GM23248 (cell line): ENCODE measurements at regions not wholly inside any gene's neighbourhood (a gene's known extent, or its start where the extent isn't known, plus 50 kb on each side); places are given as distances from the start of the nearest gene placed in this dataset.

ENCODE experiments used
- DNase-seq: peaks from one replicate; pipeline ENCODE4 v3.0.0-alpha.2; 2015
- H2AFZ ChIP-seq: fragments of 200-600 bp; sonication (generic); 2 replicates; pipeline ENCODE4 v1.6.1; 2016; ENCODE audit warnings: antibody characterized with exemption
- H3F3A ChIP-seq: fragments of 200-600 bp; sonication (generic); 2 replicates; pipeline ENCODE4 v1.6.1; 2016; ENCODE audit warnings: mild to moderate bottlenecking, antibody characterized with exemption, mixed run types; ENCODE audit not compliant: insufficient read depth
- H3K27ac ChIP-seq: fragments of 200-600 bp; sonication (generic); 2 replicates; pipeline ENCODE4 v1.5.1; 2016; ENCODE audit warnings: mild to moderate bottlenecking
- H3K27me3 ChIP-seq: fragments of 200-600 bp; sonication (generic); replicated peaks from 2 replicates; pipeline ENCODE4 v1.6.1; 2016; ENCODE audit warnings: mild to moderate bottlenecking; ENCODE audit not compliant: insufficient read depth
- H3K36me3 ChIP-seq: fragments of 200-600 bp; sonication (generic); 2 replicates; pipeline ENCODE4 v1.6.1; 2016; ENCODE audit warnings: low read depth, mild to moderate bottlenecking
- H3K4me1 ChIP-seq: fragments of 200-600 bp; sonication (generic); 2 replicates; pipeline ENCODE4 v1.6.1; 2016; ENCODE audit warnings: mild to moderate bottlenecking; ENCODE audit not compliant: insufficient read depth
- H3K4me2 ChIP-seq: fragments of 200-600 bp; sonication (generic); one replicate; pipeline ENCODE4 v1.6.1; 2016; ENCODE audit warnings: mild to moderate bottlenecking; ENCODE audit not compliant: unreplicated experiment
- H3K4me3 ChIP-seq: fragments of 200-600 bp; sonication (generic); 2 replicates; pipeline ENCODE4 v1.5.1; 2016; ENCODE audit warnings: mild to moderate bottlenecking
- H3K79me2 ChIP-seq: fragments of 200-600 bp; sonication (generic); 2 replicates; pipeline ENCODE4 v1.6.1; 2016; ENCODE audit warnings: mild to moderate bottlenecking; ENCODE audit not compliant: insufficient read depth
- H3K9ac ChIP-seq: fragments of 200-600 bp; sonication (generic); 2 replicates; pipeline ENCODE4 v1.6.1; 2016; ENCODE audit warnings: mild to moderate bottlenecking
- H3K9me2 ChIP-seq: fragments of 200-600 bp; sonication (generic); 2 replicates; pipeline ENCODE4 v1.6.1; 2016; ENCODE audit warnings: mixed run types, mild to moderate bottlenecking, moderate library complexity; ENCODE audit not compliant: insufficient read depth
- H3K9me3 ChIP-seq: fragments of 200-600 bp; sonication (generic); one replicate; pipeline ENCODE4 v1.6.1; 2017; ENCODE audit warnings: low read depth
- H4K20me1 ChIP-seq: fragments of 200-600 bp; sonication (generic); 2 replicates; pipeline ENCODE4 v1.6.0; 2016; ENCODE audit not compliant: insufficient read depth
- EZH2 ChIP-seq: fragments of 200-600 bp; sonication (generic); IDR thresholded peaks from 2 replicates; pipeline ENCODE4 v1.6.1; 2018; ENCODE audit warnings: antibody characterized with exemption, mild to moderate bottlenecking; ENCODE audit not compliant: insufficient read depth, poor library complexity, severe bottlenecking
- EZH2phosphoT487 ChIP-seq: fragments of 200-600 bp; sonication (generic); IDR thresholded peaks from 2 replicates; pipeline ENCODE4 v1.6.1; 2018; ENCODE audit warnings: antibody characterized with exemption, moderate library complexity, mild to moderate bottlenecking, low read depth; ENCODE audit not compliant: insufficient read depth
- WGBS, 2 experiments: methylation state at CpG; one replicate each; pipeline ENCODE4 v1.1.6; 2015 to 2017; ENCODE audit warnings: low lambda C conversion rate in 2 of 2, low coverage in 1 of 2; ENCODE audit errors: missing lambda C conversion rate in 2 of 2; 5-methylcytosine and 5-hydroxymethylcytosine counted together
- in situ Hi-C: fragments of 300-500 bp; cut with MboI; formaldehyde crosslinking; loops from 2 replicates; pipeline ENCODE4 v1.15.0; 2020

GRCh38 chr11:71199226-71199820 lies 53.1 kb downstream of the SHANK2 start:
- TF ChIP-seq EZH2phosphoT487 (no peak), EZH2 (no peak)
- in situ Hi-C loops = no loop called here

GRCh38 chr11:71198823-71199165 lies 53.6 kb downstream of the SHANK2 start:
- H4K20me1 ChIP-seq = no peaks in the 10 kb centered on the region
- H3K9ac ChIP-seq = no peak overlapping the region
- H3K27me3 ChIP-seq = no peaks in the 10 kb centered on the region
- H3K9me2 ChIP-seq = no peaks in the 10 kb centered on the region
- no peaks in the 10 kb centered on the region for H3K79me2 ChIP-seq
- DNase-seq = no peak
- H3K36me3 ChIP-seq = no peaks in the 10 kb centered on the region
- in situ Hi-C loops = no loop called here
- H3K27ac ChIP-seq = no peak overlapping the region
- H3F3A ChIP-seq = no peaks in the 10 kb centered on the region
- H3K4me2 ChIP-seq = no peak overlapping the region
- H3K4me3 ChIP-seq = no peak overlapping the region
- no peaks in the 10 kb centered on the region for H3K4me1 ChIP-seq
- no peak overlapping the region for H2AFZ ChIP-seq
- 73 to 77% methylated on average over 11 of the region's 11 CpGs for WGBS, 2 experiments
- TF ChIP-seq EZH2 (no peak), EZH2phosphoT487 (no peak)
- H3K9me3 ChIP-seq = no peaks in the 10 kb centered on the region

More at GRCh38 chr11:71199226-71199820, 53.1 kb downstream of the SHANK2 start:
- H3F3A ChIP-seq = no peaks in the 10 kb centered on the region
- WGBS, 2 experiments = 61 to 67% methylated on average over 20 of the region's 20 CpGs
- no peak overlapping the region for H3K9ac ChIP-seq
- H3K9me3 ChIP-seq = no peaks in the 10 kb centered on the region
- no peaks in the 10 kb centered on the region for H3K27me3 ChIP-seq
- DNase-seq = no peak
- no peak overlapping the region for H2AFZ ChIP-seq
- H3K36me3 ChIP-seq = no peaks in the 10 kb centered on the region
- no peaks in the 10 kb centered on the region for H4K20me1 ChIP-seq
- no peak overlapping the region for H3K4me2 ChIP-seq
- H3K9me2 ChIP-seq = no peaks in the 10 kb centered on the region
- no peak overlapping the region for H3K4me3 ChIP-seq
- no peaks in the 10 kb centered on the region for H3K4me1 ChIP-seq
- no peaks in the 10 kb centered on the region for H3K79me2 ChIP-seq
- no peak overlapping the region for H3K27ac ChIP-seq

- no peaks in the 10 kb centered on the region for H3K36me3 ChIP-seq
- DNase-seq = no peak
- no peaks in the 10 kb centered on the region for H3K27me3 ChIP-seq
- H2AFZ ChIP-seq = no peak overlapping the region
- no peaks in the 10 kb centered on the region for H4K20me1 ChIP-seq
- no peak for TF ChIP-seq EZH2
- TF ChIP-seq EZH2phosphoT487 = no peak
- WGBS, 2 experiments = 76 to 77% methylated on average over 17 of the region's 17 CpGs
- no peak overlapping the region for H3K27ac ChIP-seq
- H3K9me2 ChIP-seq = no peaks in the 10 kb centered on the region
- in situ Hi-C loops = no loop called here
- H3K9me3 ChIP-seq = no peaks in the 10 kb centered on the region
- no peaks in the 10 kb centered on the region for H3K4me1 ChIP-seq
- H3K9ac ChIP-seq = no peak overlapping the region
- H3K4me3 ChIP-seq = no peak overlapping the region
- H3K79me2 ChIP-seq = no peaks in the 10 kb centered on the region
- H3K4me2 ChIP-seq = no peak overlapping the region
- H3F3A ChIP-seq = no peaks in the 10 kb centered on the region
Measured at GRCh38 chr11:71198141-71198822, 54.1 kb downstream of the SHANK2 start.

GRCh38 chr11:71197096-71197495 lies 55.3 kb downstream of the SHANK2 start:
- Histone ChIP-seq H3K9me3 (no peaks in the 10 kb centered on the region), H3K27me3 (peaks cover 3% of the 10 kb centered on the region; the same call in 1 of the 2 replicates), H2AFZ (no peak overlapping the region), H3F3A (no peaks in the 10 kb centered on the region), H3K4me1 (no peaks in the 10 kb centered on the region), H4K20me1 (no peaks in the 10 kb centered on the region), H3K36me3 (no peaks in the 10 kb centered on the region), H3K4me2 (no peak overlapping the region), H3K27ac (no peak overlapping the region), H3K9me2 (no peaks in the 10 kb centered on the region), H3K79me2 (no peaks in the 10 kb centered on the region), H3K9ac (no peak overlapping the region), H3K4me3 (no peak overlapping the region)
- DNase-seq = no peak
- in situ Hi-C loops = no loop called here
- WGBS, 2 experiments = 53% methylated on average over 5 of the region's 5 CpGs
- no peak for TF ChIP-seq EZH2
- TF ChIP-seq EZH2phosphoT487 = no peak
